HG03039 (cell line): ENCODE measurements at regions not wholly inside any gene's neighbourhood (a gene's known extent, or its start where the extent isn't known, plus 50 kb on each side); places are given as distances from the start of the nearest gene placed in this dataset.

Experiments
- ATAC-seq: cut with Tn5 transposase; IDR thresholded peaks from one replicate; pipeline ENCODE4 v1.9.1; 2021; ENCODE audit warnings: mild to moderate bottlenecking, moderate library complexity; ENCODE audit not compliant: unreplicated experiment

DNA sequence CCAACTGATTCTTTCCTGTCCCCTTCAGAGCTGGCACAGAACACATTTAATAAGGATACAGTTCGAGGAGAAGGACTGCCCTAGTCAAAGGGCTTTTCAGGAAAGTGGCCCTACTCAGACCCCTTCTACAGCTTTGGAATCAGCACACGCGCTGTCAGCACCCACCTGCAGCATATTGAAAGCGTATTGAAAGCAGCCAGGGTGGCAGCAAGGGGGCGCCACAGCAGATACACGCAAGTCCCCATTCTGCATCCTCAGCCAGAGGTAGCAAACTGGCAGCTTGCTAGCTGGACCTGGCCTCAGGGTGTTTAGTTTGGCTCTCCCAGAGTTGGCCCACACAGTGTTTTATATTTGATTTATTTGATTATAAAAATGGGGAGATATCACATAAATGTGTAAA, 101.0 kb upstream of the NT5C1B start:
- no peak for ATAC-seq

- no peak for ATAC-seq
These were observed 95.1 kb upstream of the NT5C1B start for GRCh38 chr2:18684206-18685038.

- ATAC-seq: no peak
These were observed 93.3 kb upstream of the NT5C1B start for GRCh38 chr2:18682681-18683080.

- ATAC-seq: no peak
These were observed 87.9 kb upstream of the NT5C1B start for GRCh38 chr2:18677280-18677679.

GRCh38 chr2:18674309-18674708, 84.9 kb upstream of the NT5C1B start:
- no peak for ATAC-seq

- ATAC-seq: no peak
These were observed 82.0 kb upstream of the NT5C1B start for GRCh38 chr2:18671363-18671762.

DNA sequence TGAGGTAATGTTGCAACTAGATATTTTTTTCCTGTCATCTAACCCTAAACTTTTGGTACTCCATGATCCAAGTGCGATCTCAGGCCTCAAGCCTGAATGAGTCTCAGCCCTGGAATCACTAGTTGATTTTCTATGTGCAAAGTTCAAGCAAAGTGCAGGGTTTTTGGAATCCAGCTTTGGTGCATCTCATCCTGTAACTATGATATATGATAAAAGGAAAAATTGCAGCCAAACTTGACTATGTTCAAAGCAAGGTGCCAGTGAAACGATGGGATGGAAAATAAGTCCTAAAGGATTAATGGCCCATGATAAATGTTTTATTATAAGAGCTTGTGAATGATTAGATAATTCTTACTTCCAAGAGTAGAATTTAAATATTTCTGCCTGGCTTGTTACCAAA, 78.9 kb upstream of the NT5C1B start:
- no peak for ATAC-seq

- ATAC-seq: no peak
These were observed 75.1 kb upstream of the NT5C1B start for GRCh38 chr2:18664421-18664820.

DNA sequence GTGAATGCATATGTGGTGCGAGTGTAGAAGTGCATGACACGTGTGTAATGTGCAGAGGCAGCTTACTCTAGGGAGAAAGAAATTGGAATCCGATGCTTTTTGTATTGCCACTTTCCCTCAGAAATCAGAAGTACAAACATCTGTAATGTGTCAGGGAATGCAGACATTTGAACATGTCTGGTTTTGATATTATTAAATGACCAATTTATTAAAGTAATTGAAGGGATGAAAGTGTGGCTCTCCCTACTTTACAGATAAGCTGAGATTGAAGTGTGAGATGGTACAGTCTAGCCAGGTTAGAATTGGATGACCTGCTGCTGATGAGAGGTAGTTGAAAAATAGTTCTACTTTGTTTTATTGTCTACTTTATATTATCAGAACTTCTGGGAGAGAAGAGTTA, 74.5 kb upstream of the NT5C1B start:
- ATAC-seq: no peak

GRCh38 chr2:18662689-18663088, 73.3 kb upstream of the NT5C1B start:
- ATAC-seq: no peak

DNA sequence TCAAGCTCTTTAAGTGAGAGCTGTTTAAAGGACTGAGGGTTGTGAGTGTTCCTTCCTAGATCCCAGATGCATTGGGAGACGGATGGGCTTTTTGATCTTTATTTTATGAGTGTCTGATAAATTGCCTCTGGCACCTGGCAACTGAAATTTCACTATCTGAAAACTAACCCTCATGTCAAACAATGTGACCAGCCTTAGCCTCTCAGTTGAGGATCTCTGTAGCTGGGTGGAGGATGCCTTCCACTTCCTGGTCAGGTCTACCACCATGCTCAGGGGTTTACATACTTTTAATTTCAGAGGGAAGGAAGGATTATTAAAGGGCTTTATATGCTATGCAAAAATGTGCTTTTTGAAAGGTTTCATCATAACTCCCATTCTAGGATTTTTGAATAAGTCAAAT, 70.5 kb upstream of the NT5C1B start:
- ATAC-seq: no peak

GRCh38 chr2:18656048-18656447, 66.7 kb upstream of the NT5C1B start:
- ATAC-seq: no peak

- ATAC-seq: no peak
These were observed 62.7 kb upstream of the NT5C1B start for GRCh38 chr2:18651842-18652774.

DNA sequence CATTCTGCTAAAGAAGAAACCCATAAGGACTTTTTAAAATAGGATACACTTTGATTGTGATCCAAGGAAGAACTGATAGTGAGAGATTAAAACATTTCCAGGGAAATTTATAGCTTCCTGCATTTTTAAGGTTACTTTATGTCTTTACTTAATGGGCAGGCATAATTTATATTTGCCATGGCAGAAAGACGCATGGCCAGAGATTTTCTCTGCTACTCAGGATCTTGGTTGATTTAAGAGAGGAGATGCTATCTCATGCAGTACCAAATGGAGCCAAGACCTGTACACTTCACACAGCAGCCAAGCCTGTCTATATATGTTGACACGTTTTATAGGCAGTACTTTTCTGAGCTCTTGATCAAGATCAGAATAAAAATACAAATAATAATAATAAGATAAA, 60.9 kb upstream of the NT5C1B start:
- no peak for ATAC-seq

DNA sequence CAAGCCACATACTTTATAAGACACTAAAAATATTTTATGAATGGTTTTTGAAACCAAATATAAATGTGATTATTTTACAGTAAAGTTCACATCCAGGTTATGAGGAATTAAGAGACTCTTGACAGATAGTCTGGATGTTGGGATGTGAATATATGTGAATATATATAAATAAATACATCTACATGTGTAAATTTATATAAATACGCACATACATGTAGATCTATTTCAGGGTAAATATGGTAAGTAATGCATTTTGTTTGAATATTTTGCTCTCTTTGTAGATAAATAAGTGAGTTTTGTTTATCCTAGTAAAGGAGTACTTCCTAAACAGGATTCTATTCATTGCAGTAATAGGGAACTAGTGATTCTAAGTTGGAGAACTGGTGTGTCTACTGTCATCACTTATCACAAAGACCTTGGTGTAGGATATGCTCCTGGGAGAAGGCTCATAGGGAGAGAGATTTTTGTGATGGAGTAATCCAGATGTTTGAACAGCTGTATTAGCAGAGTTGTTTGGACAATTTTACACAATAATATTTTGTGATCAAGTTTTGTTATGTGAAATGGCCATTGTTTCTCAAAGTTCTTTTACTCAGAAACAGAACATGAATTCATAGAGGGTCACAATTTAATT, 60.2 kb upstream of the NT5C1B start:
- ATAC-seq: no peak

DNA sequence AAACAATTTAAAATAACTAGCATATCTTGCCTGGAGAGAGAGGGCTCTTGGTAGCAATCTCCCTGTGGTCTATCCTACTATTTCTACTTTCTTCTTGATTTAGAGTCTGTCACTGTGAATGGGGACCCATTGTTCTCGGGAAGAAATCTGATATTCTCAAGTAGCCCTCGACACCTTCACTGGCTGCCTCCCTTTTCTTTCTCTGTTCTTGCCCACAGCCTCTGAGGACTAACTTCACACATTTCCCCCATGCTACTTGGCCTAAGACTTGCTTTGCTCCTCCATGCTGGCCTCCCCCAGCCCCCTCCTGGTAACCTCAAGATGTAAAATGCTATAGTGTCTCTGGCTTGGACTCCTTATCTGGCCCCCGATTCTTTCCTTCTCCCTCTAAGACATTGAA, 58.8 kb upstream of the NT5C1B start:
- no peak for ATAC-seq

DNA sequence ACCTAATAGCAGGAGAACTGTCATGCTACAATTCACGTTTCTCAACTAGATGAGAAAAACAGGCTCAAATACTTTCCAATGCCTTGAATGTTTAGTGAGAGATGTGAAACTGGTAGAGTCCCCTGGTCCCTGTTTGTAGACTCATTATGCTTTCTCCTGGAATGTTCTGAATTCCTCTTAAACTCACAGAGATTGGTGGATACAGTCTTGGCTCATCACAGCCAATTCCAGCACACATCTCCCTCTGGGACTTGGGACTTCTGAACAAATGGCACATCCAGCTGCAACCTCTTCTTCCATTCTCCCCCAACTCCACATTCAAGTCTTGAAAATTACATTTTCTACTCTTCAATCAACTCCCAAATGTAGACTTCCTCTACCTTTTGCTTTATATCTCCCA, 58.4 kb upstream of the NT5C1B start:
- ATAC-seq: no peak

GRCh38 chr2:18645315-18645714, 55.9 kb upstream of the NT5C1B start:
- ATAC-seq: no peak

GRCh38 chr2:18644115-18644462, 54.7 kb upstream of the NT5C1B start:
- ATAC-seq: no peak

DNA sequence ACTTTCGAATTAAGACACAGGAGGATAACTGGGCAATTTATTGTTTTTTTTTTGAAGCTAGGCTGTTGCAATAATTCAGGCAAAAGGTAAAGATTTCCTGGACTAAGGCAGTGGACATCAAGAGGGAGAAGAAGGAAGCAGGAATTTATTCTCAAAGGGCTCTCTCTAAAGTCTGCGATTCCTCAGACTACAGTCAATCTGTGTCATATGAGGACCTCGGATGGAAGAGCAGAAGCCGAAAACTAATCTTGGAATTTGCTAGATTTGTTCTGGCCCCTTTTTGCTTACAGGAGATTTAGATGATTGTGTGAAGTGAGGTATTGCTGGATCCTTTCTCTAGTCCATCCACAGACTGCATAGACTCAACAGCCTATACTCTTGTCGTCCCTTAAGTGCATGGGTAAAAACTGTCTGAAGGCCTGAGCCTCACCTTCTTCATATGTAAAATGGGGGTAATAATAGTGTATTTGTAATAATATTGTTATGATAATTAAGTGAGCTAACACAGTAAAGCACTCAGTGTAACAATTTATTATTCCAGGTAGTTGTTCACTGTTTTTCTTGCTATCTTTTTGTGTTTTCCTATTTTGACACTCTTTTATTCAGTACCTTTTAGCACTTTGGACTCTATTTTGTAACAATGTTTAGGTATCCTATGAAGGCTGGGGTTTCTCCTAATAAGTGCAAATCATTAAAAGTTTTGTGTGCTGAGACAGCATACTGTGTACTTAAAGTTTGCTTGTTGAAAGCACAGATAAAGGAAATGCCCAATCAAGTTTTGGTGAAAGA, 54.2 kb upstream of the NT5C1B start:
- ATAC-seq: no peak

GRCh38 chr2:18641823-18642222, 52.5 kb upstream of the NT5C1B start:
- ATAC-seq: no peak
